ENCODE measurements at regions not wholly inside any gene's neighbourhood (a gene's known extent, or its start where the extent isn't known, plus 50 kb on each side); places are given as distances from the start of the nearest gene placed in this dataset.

GRCh38 chr2:215532844-215533243 lies 97.0 kb upstream of the FN1 start:
- TF ChIP-seq ZBED1 (IDR thresholded peaks at IDR 0.05) (no peak), BRF2 (IDR thresholded peaks at IDR 0.05; ENCODE audit: borderline replicate concordance, insufficient read depth, insufficient read length) (no peak), ZFP91 (CRISPR knock-in tag; IDR thresholded peaks at IDR 0.05) (no peak), TCF15 (CRISPR knock-in tag; IDR thresholded peaks at IDR 0.05) (no peak), BRF1 (IDR thresholded peaks at IDR 0.05; ENCODE audit: borderline replicate concordance, extremely low read depth, insufficient read length) (no peak), PML (IDR thresholded peaks at IDR 0.05; ENCODE audit: low read length) (peak; percentile 72; the same call in 1 of the 2 replicates), YY1 (IDR thresholded peaks at IDR 0.05; ENCODE audit: borderline replicate concordance in 1 of 3, control insufficient read depth in 1 of 3, extremely low read depth in 1 of 3, insufficient read depth in 3 of 3, insufficient read length in 1 of 3, insufficient replicate concordance in 2 of 3, low read depth in 1 of 3, low read length in 2 of 3) (no peak), TFAM (CRISPR knock-in tag; conservative IDR thresholded peaks at IDR 0.05) (no peak), FOXK2 (conservative IDR thresholded peaks at IDR 0.05 in 1 of 2, IDR thresholded peaks at IDR 0.05 in 1 of 2; ENCODE audit: low read depth in 2 of 2) (peak; percentile 89 to 94), NFYB (IDR thresholded peaks at IDR 0.05; ENCODE audit: extremely low read depth, insufficient read length) (no peak), NR0B1 (IDR thresholded peaks at IDR 0.05; ENCODE audit: partially characterized antibody) (no peak), GATAD2B (IDR thresholded peaks at IDR 0.05; ENCODE audit: borderline replicate concordance) (no peak), CTCF (IDR thresholded peaks at IDR 0.05 in 2 of 3, conservative IDR thresholded peaks at IDR 0.05 in 1 of 3; ENCODE audit: insufficient read depth in 2 of 3, low read depth in 1 of 3, low read length in 3 of 3) (no peak), RBM22 (IDR thresholded peaks at IDR 0.05; ENCODE audit: low read depth, low read length, poor library complexity, severe bottlenecking) (no peak)
